HG03196 (cell line): ENCODE measurements at regions not wholly inside any gene's neighbourhood (a gene's known extent, or its start where the extent isn't known, plus 50 kb on each side); places are given as distances from the start of the nearest gene placed in this dataset.
"Not testable (repeated sequence)": the region's sequence is repeated elsewhere in the genome, so short reads cannot be mapped to it uniquely, and the experiment has no call there.

Experiments used
- ATAC-seq: cut with Tn5 transposase; IDR thresholded peaks from one replicate; pipeline ENCODE4 v1.9.1; 2021; ENCODE audit not compliant: unreplicated experiment

- ATAC-seq, result no peak
These were observed 220.7 kb downstream of the TOMM20 start for GRCh38 chr1:234907940-234908405.

GRCh38 chr1:234907208-234907939 is 221.3 kb downstream of the TOMM20 start:
- no peak for ATAC-seq

GRCh38 chr1:234906654-234907053 is 222.0 kb downstream of the TOMM20 start:
- ATAC-seq, result no peak

GRCh38 chr1:234902774-234903547 is 225.7 kb downstream of the TOMM20 start:
- no peak for ATAC-seq

GRCh38 chr1:234901491-234902049 is 227.1 kb downstream of the TOMM20 start:
- no peak for ATAC-seq

- no peak for ATAC-seq
These were observed 228.0 kb downstream of the TOMM20 start for GRCh38 chr1:234900595-234900994.

- no peak for ATAC-seq
These were observed 228.9 kb downstream of the TOMM20 start for GRCh38 chr1:234899730-234900072.

GRCh38 chr1:234899041-234899729 is 229.5 kb downstream of the TOMM20 start:
- ATAC-seq, result no peak

- ATAC-seq, result no peak
These were observed 230.1 kb downstream of the TOMM20 start for GRCh38 chr1:234898455-234899033.

- ATAC-seq, result no peak
These were observed 230.7 kb downstream of the TOMM20 start for GRCh38 chr1:234897754-234898454.

GRCh38 chr1:234897390-234897749 is 231.3 kb downstream of the TOMM20 start:
- ATAC-seq, result no peak

- no peak for ATAC-seq
These were observed 231.9 kb downstream of the TOMM20 start for GRCh38 chr1:234896477-234897389.

GRCh38 chr1:234893725-234894630 is 234.7 kb downstream of the TOMM20 start:
- ATAC-seq, result no peak

GRCh38 chr1:234893359-234893724 is 235.3 kb downstream of the TOMM20 start:
- ATAC-seq, result no peak

GRCh38 chr1:234892642-234893041 is 236.0 kb downstream of the TOMM20 start:
- ATAC-seq, result no peak

- ATAC-seq, result no peak
These were observed 237.2 kb downstream of the TOMM20 start for GRCh38 chr1:234891427-234891826.

GRCh38 chr1:234889643-234890042 is 239.0 kb downstream of the TOMM20 start:
- no peak for ATAC-seq

GRCh38 chr1:234888247-234888646 is 240.4 kb downstream of the TOMM20 start:
- ATAC-seq, result not testable (repeated sequence)
